Heart left ventricle (tissue), 13 donors: ENCODE measurements at regions not wholly inside any gene's neighbourhood (a gene's known extent, or its start where the extent isn't known, plus 50 kb on each side); places are given as distances from the start of the nearest gene placed in this dataset.

Source experiments
- POLR2A ChIP-seq, 2 donors: fragments of 450-650 bp; IDR thresholded peaks; one replicate each; pipeline ENCODE4 v1.6.1; 2017; ENCODE audit warnings: antibody characterized with exemption in 2 of 2, mild to moderate bottlenecking in 2 of 2, moderate library complexity in 2 of 2
- TF ChIP-seq, protein P1 (sequence below), 12 donors: fragments of 200-600 bp; sonication (generic) in 4 of 12; IDR thresholded peaks; one replicate each; pipeline versions ENCODE4 v1.5.0 to v1.8.0; 2018 to 2022; ENCODE audit warnings: antibody characterized with exemption in 12 of 12, mild to moderate bottlenecking in 5 of 12
- donor health status: ischemic (EF 13 %, LVEDD 7.1; RV severe dilation, severe dysfunction).
- donor health status: DM: no; HTN: yes; CAD: no.
- donor health status: DM: no; HTN: no; CAD: no.
- donor health status: ischemic (EF 25% LVEDD 6.9; RV normal size, moderate dysfunction).
- donor health status: ischemic (EF 25% LVEDD 5.7; RV mildly dilated, moderate dysfunction).
- donor health status: ischemic (EF 35%, LVEDD 5.7; RV mildly dilated, moderate dysfunction).
- donor health status: nonischemic (EF 11% LVEDD 7.7; RV severe dilation, severe dysfunction).
- donor health status: DM: yes; HTN: yes; CAD: no.
- donor health status: PGD.
- donor health status: ischemic (EF 29% LVEDD 5.4; RV normal size, mild dysfunction).
- donor health status: nonischemic (EF 23%, LVEDD 6.1; RV moderate dilation, normal function).

DNA sequence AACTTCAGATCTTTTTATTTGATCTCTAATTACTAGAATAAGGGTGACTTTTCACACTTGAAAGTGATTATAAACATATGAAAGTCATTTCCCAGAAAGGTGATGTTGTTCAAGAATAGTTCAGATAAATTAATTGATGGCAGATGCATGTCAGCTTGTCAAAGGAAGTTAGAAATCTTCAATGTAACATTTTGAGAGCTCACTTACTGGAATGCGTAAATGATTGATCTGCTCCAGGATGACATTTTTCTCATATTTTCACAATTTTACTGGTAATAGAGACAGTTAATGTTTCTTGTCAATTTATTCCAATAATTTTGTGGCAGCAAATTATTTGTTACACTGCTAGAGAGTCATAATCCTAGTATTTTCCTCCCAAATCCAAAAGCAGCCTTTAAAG is 424.2 kb downstream of the PLA2G4A start:
- TF ChIP-seq, protein P1, sequence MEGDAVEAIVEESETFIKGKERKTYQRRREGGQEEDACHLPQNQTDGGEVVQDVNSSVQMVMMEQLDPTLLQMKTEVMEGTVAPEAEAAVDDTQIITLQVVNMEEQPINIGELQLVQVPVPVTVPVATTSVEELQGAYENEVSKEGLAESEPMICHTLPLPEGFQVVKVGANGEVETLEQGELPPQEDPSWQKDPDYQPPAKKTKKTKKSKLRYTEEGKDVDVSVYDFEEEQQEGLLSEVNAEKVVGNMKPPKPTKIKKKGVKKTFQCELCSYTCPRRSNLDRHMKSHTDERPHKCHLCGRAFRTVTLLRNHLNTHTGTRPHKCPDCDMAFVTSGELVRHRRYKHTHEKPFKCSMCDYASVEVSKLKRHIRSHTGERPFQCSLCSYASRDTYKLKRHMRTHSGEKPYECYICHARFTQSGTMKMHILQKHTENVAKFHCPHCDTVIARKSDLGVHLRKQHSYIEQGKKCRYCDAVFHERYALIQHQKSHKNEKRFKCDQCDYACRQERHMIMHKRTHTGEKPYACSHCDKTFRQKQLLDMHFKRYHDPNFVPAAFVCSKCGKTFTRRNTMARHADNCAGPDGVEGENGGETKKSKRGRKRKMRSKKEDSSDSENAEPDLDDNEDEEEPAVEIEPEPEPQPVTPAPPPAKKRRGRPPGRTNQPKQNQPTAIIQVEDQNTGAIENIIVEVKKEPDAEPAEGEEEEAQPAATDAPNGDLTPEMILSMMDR (IDR thresholded peaks at IDR 0.05): no peak
- no peak for TF ChIP-seq POLR2A (IDR thresholded peaks at IDR 0.05)
